Transverse colon (tissue), 4 donors: ENCODE measurements at regions not wholly inside any gene's neighbourhood (a gene's known extent, or its start where the extent isn't known, plus 50 kb on each side); places are given as distances from the start of the nearest gene placed in this dataset.

Experiments used
- EP300 ChIP-seq: sonication (generic); formaldehyde crosslinking; IDR thresholded peaks from one replicate; pipeline ENCODE4 v1.6.1; 2017; ENCODE audit warnings: antibody characterized with exemption, low read depth
- POLR2A ChIP-seq: fragments of 450-650 bp; IDR thresholded peaks from one replicate; pipeline ENCODE4 v1.6.1; 2016; ENCODE audit warnings: antibody characterized with exemption, mild to moderate bottlenecking, moderate library complexity
- POLR2AphosphoS5 ChIP-seq, 3 donors: sonication (generic); formaldehyde crosslinking; IDR thresholded peaks; one replicate each; pipeline ENCODE4 v1.6.1; 2016; ENCODE audit warnings: antibody characterized with exemption in 3 of 3
- TF ChIP-seq, protein P1 (sequence below), 5 experiments: fragments of 200-600 bp in 3 of 5; fragments of 450-650 bp in 2 of 5; sonication (generic) in 3 of 5; IDR thresholded peaks; 1 replicate in 2 of 5; 2 replicates in 3 of 5; pipeline ENCODE4 v1.5.1; 2016 to 2017; ENCODE audit warnings: antibody characterized with exemption in 5 of 5, inconsistent platforms in 3 of 5, mild to moderate bottlenecking in 2 of 5, moderate library complexity in 1 of 5

DNA sequence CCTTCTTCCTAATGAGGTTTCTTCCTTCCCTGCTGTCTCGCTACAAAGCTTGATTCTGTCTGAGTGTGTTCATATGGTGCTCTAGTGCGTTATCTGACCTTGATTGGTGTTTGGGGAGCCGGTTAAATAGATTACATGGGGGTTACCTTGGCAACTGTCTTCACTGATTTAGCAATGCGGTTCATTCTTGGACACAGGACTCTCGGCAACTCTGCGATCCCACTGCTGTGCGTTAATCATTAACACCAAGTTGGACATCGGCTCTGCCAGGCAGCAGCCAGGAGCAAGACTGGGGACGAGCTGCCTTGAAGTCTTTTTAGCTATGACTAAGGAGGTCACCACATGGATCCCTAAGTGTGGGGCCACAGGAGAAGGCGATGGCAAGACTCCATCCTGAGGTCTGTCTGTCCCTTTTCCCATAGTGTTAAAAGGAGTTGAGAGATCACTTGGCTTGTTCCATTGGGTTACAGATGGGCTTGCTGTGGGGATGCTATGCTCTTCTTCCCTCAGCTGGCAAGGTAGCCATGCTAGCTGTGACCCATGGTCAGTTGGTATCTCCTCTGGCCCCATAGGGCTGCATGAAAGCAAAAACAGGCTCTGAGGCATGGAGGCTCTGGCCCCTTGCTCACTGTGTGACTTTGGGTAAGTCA, 93.4 kb upstream of the MAMLD1 start:
- no peak for TF ChIP-seq POLR2AphosphoS5 (IDR thresholded peaks at IDR 0.05)
- TF ChIP-seq, protein P1, sequence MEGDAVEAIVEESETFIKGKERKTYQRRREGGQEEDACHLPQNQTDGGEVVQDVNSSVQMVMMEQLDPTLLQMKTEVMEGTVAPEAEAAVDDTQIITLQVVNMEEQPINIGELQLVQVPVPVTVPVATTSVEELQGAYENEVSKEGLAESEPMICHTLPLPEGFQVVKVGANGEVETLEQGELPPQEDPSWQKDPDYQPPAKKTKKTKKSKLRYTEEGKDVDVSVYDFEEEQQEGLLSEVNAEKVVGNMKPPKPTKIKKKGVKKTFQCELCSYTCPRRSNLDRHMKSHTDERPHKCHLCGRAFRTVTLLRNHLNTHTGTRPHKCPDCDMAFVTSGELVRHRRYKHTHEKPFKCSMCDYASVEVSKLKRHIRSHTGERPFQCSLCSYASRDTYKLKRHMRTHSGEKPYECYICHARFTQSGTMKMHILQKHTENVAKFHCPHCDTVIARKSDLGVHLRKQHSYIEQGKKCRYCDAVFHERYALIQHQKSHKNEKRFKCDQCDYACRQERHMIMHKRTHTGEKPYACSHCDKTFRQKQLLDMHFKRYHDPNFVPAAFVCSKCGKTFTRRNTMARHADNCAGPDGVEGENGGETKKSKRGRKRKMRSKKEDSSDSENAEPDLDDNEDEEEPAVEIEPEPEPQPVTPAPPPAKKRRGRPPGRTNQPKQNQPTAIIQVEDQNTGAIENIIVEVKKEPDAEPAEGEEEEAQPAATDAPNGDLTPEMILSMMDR (IDR thresholded peaks at IDR 0.05): no peak
- TF ChIP-seq POLR2A: no peak
- no peak for TF ChIP-seq EP300
